H1 (cell line): ENCODE measurements at regions not wholly inside any gene's neighbourhood (a gene's known extent, or its start where the extent isn't known, plus 50 kb on each side); places are given as distances from the start of the nearest gene placed in this dataset.

Source experiments
- CBX8 ChIP-seq: fragments of 300-800, 300-1000 bp; sonication (generic); IDR thresholded peaks from 2 replicates; pipeline ENCODE4 v1.7.1; 2016; ENCODE audit warnings: low read depth, low read length, borderline replicate concordance
- CHD2 ChIP-seq: IDR thresholded peaks from 2 replicates; pipeline ENCODE4 v1.6.1; 2012; ENCODE audit warnings: low read length, improper control_type of control experiment
- CHD7 ChIP-seq: fragments of 300-600 bp; sonication (generic); IDR thresholded peaks from 2 replicates; pipeline ENCODE4 v1.7.1; 2012; ENCODE audit warnings: low read length, moderate library complexity, mild to moderate bottlenecking, inconsistent platforms; ENCODE audit not compliant: insufficient replicate concordance
- CREB1 ChIP-seq: IDR thresholded peaks from 2 replicates; pipeline ENCODE4 v1.6.1; 2012; ENCODE audit warnings: inconsistent platforms
- CTBP2 ChIP-seq: IDR thresholded peaks from 2 replicates; pipeline ENCODE4 v1.7.0; 2011; ENCODE audit warnings: borderline replicate concordance, mild to moderate bottlenecking, moderate library complexity, mixed read lengths, low read length; ENCODE audit not compliant: insufficient read depth, insufficient read length
- GTF2F1 ChIP-seq: IDR thresholded peaks from 2 replicates; pipeline ENCODE4 v1.6.1; 2012; ENCODE audit warnings: low read depth, low read length, improper control_type of control experiment, borderline replicate concordance
- JUND ChIP-seq: IDR thresholded peaks from 2 replicates; pipeline ENCODE4 v1.6.1; 2011; ENCODE audit warnings: mild to moderate bottlenecking, improper control_type of control experiment, low read length
- MAFK ChIP-seq: IDR thresholded peaks from 2 replicates; pipeline ENCODE4 v1.6.1; 2012; ENCODE audit warnings: low read depth, mild to moderate bottlenecking, improper control_type of control experiment, low read length
- SP4 ChIP-seq: IDR thresholded peaks from 2 replicates; pipeline ENCODE4 v1.6.1; 2012; ENCODE audit warnings: low read length, inconsistent platforms
- TAF1 ChIP-seq: IDR thresholded peaks from 2 replicates; pipeline ENCODE4 v1.6.1; 2011; ENCODE audit warnings: mild to moderate bottlenecking, low read depth, low read length
- TCF12 ChIP-seq: IDR thresholded peaks from 2 replicates; pipeline ENCODE4 v1.6.1; 2011; ENCODE audit warnings: low read depth, mild to moderate bottlenecking, low read length

DNA sequence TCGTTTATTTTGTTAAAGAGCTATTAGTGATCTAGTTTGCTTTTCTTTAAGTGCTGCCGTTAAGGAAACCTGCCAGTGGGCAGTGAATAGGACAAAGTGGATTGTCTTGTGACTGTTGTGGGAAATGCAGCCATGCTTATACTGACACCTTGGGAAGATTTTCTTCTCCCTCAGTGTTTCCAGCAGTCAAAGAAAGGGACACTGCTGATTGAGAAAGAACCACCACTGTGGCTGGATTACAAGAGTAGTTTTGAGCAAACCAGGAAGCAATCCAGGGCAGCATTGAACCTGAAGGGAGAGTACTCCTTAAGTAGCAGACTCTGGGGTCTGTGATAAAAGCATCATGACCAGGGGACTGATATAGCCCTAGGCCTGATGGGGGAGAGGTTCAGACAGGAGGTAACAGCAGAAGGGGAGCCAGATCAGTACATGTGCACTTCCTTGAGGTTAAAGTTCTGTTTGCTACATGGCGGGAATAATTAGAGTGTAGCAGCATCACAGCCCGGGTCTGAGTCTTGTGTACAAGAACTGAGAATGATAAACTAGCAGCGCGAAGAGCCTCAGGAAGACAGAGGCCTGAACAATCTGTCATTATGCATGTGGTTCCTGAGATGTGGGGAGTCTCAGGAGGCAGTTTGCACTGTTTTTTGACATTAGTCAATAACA is 167.8 kb downstream of the C11orf91 start (continued):
- TF ChIP-seq CHD7 (no peak), CHD2 (no peak), TCF12 (no peak), SP4 (no peak), CTBP2 (no peak), GTF2F1 (no peak), MAFK (no peak), CBX8 (no peak), JUND (no peak), CREB1 (no peak), TAF1 (no peak)
